Tibial artery (tissue), 4 donors: ENCODE measurements at regions not wholly inside any gene's neighbourhood (a gene's known extent, or its start where the extent isn't known, plus 50 kb on each side); places are given as distances from the start of the nearest gene placed in this dataset.

Experiments used
- DNase-seq, 2 donors: peaks; one replicate each; pipeline ENCODE4 v3.0.0-alpha.2; 2019
- H3K27ac ChIP-seq, 2 donors: fragments of 200-600 bp; sonication (generic) in 1 of 2; 1 replicate in 1 of 2; 2 replicates in 1 of 2; pipeline ENCODE4 v1.5.1; 2018 to 2019; ENCODE audit warnings: mild to moderate bottlenecking in 1 of 2
- H3K27me3 ChIP-seq, 2 donors: fragments of 200-600 bp; sonication (generic) in 1 of 2; one replicate each; pipeline versions ENCODE4 v1.5.1 to v1.6.0; 2016 to 2019
- H3K36me3 ChIP-seq, 3 donors: fragments of 200-600 bp; sonication (generic) in 2 of 3; one replicate each; pipeline ENCODE4 v1.5.1; 2016 to 2019; ENCODE audit warnings: mild to moderate bottlenecking in 2 of 3
- H3K4me1 ChIP-seq, 4 donors: fragments of 200-600 bp; sonication (generic) in 2 of 4; 1 replicate in 3 of 4; 2 replicates in 1 of 4; pipeline ENCODE4 v1.5.1; 2016 to 2019
- H3K4me3 ChIP-seq, 2 donors: fragments of 200-600 bp; sonication (generic) in 1 of 2; 1 replicate in 1 of 2; 2 replicates in 1 of 2; pipeline ENCODE4 v1.5.1; 2018 to 2019; ENCODE audit warnings: mild to moderate bottlenecking in 2 of 2
- H3K9me3 ChIP-seq, 3 donors: fragments of 200-600 bp; sonication (generic) in 1 of 3; one replicate each; pipeline ENCODE4 v1.5.1; 2016 to 2019
- intact Hi-C: fragments of 100-400 bp; cut with DNase I; formaldehyde crosslinking; loops from one replicate; pipeline ENCODE4 v1.15.0; 2023; ENCODE audit warnings: low total_unique reads
- TF ChIP-seq, protein P1 (sequence below), 2 experiments: fragments of 200-600 bp in 1 of 2; fragments of 450-650 bp in 1 of 2; IDR thresholded peaks; one replicate each; pipeline ENCODE4 v1.5.1; 2017 to 2019; ENCODE audit warnings: antibody characterized with exemption in 2 of 2, mild to moderate bottlenecking in 1 of 2, moderate library complexity in 1 of 2

DNA sequence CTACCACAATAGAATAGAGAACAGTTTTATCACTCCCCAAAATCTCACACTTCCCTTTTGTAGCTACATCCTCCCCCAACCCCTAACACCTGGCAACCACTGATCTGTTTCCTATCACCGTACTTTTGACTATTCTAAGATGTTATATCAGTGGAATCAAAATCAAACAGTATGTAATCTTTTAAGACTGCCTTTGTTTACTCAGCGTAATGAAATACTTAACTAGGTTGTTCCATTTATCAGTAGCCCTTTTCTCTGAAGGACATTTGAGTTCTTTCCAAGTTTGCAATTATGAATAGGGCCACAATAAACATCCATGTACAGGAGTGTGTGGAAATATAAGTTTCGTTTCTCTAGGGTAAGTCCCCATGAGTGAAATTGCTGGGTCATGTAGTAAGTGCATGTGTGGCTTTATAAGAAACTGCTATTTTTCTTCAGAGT lies 372.3 kb downstream of the SV2B start:
- intact Hi-C loops: no loop called here
- DNase-seq: no peak
- no peak overlapping the region for H3K4me3 ChIP-seq
- H3K9me3 ChIP-seq: no peaks in the 10 kb centered on the region
- TF ChIP-seq, protein P1, sequence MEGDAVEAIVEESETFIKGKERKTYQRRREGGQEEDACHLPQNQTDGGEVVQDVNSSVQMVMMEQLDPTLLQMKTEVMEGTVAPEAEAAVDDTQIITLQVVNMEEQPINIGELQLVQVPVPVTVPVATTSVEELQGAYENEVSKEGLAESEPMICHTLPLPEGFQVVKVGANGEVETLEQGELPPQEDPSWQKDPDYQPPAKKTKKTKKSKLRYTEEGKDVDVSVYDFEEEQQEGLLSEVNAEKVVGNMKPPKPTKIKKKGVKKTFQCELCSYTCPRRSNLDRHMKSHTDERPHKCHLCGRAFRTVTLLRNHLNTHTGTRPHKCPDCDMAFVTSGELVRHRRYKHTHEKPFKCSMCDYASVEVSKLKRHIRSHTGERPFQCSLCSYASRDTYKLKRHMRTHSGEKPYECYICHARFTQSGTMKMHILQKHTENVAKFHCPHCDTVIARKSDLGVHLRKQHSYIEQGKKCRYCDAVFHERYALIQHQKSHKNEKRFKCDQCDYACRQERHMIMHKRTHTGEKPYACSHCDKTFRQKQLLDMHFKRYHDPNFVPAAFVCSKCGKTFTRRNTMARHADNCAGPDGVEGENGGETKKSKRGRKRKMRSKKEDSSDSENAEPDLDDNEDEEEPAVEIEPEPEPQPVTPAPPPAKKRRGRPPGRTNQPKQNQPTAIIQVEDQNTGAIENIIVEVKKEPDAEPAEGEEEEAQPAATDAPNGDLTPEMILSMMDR (IDR thresholded peaks at IDR 0.05): no peak
- no peaks in the 10 kb centered on the region for H3K4me1 ChIP-seq
- no peaks in the 10 kb centered on the region for H3K36me3 ChIP-seq
- peaks cover 0 to 3% of the 10 kb centered on the region in 2 donors for H3K27me3 ChIP-seq
- no peak overlapping the region for H3K27ac ChIP-seq

DNA sequence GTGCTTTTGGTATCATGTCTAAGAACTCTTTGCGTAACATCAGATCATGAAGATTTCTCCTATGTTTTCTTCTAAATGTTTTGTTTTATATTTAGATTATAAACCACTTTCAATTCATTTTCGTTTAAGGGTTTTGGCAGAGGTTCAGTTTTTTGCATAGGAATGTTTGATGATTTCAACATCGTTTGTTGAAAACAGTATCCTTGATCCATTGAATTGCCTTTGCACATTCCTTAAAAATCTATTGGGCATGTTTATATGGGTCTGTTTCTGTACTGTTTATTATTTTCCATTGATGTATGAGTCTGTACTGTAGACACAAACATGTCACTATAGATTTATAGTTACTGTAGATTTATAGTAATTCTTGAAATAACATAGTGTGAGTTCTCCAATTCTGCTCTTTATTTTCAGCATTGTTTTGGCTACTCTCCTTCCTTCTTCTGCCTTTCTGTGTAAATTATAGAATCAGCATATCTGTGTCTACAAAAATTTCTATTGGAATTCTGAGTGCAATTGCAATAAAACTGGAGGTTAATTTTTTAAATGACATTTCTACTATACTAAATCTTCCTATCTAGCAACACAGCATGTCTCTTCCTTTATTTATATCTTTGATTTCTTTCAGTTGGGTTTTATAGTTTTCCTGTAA lies 374.0 kb downstream of the SV2B start:
- H3K36me3 ChIP-seq: no peaks in the 10 kb centered on the region

DNA sequence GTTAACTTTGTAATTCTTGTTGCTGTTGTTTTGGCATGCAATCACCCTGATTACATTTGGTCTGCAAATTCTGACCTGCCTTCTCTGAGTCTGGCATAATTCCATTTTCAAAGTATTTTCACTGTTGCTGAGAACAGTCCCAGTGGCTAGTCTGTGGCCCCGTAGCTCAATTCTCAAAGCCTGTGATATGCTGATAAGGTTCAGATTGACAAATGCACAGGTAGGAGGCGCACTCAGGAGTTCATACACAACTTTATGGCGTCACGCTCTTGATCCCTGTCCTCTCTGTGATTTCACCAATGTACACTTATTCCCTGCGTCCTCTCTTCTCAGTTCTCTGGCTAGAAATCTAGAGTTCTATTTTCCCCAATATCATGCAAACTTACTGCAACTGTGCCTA lies 376.6 kb upstream of the SLCO3A1 start:
- no peak for DNase-seq
- H3K4me3 ChIP-seq: no peak overlapping the region
- no peaks in the 10 kb centered on the region for H3K4me1 ChIP-seq
- H3K36me3 ChIP-seq: no peaks in the 10 kb centered on the region
- H3K27me3 ChIP-seq: peaks cover 0 to 3% of the 10 kb centered on the region in 2 donors
- TF ChIP-seq, protein P1 (IDR thresholded peaks at IDR 0.05): no peak
- no peak overlapping the region for H3K27ac ChIP-seq
- intact Hi-C loops: no loop called here
- no peaks in the 10 kb centered on the region for H3K9me3 ChIP-seq

More for the DNA sequence above, 374.0 kb downstream of the SV2B start:
- TF ChIP-seq, protein P1 (IDR thresholded peaks at IDR 0.05): no peak
- Histone ChIP-seq H3K27ac (no peak overlapping the region), H3K4me3 (no peak overlapping the region), H3K27me3 (peaks cover 0 to 3% of the 10 kb centered on the region in 2 donors), H3K9me3 (no peaks in the 10 kb centered on the region), H3K4me1 (no peaks in the 10 kb centered on the region)
- intact Hi-C loops: no loop called here
- DNase-seq: no peak

DNA sequence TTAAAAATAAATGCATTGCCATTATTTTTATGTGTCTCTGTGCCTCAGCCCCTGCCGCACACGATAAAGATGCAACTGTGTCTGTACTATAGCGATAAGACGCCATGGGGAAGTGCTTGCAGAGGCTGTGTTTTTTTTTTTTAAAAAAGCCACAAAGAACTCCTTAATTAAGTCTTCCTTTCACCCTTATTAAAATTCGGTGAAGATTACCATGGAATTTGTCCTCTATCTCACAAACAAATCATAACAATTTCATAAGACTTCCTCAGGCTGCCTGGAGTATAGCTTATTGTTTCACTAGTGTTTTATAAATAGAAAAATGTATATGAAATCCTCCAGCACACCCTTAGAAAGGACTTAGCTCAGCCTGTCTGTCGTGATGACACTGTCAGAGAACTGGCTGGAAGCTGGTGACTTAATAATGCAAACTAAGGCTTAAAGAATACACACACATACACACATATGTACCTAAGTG lies 374.8 kb upstream of the SLCO3A1 start:
- Histone ChIP-seq H3K4me1 (no peaks in the 10 kb centered on the region), H3K27me3 (peaks cover 0 to 3% of the 10 kb centered on the region in 2 donors), H3K9me3 (no peaks in the 10 kb centered on the region), H3K4me3 (no peak overlapping the region), H3K27ac (no peak overlapping the region), H3K36me3 (no peaks in the 10 kb centered on the region)
- intact Hi-C loops: no loop called here
- no peak for DNase-seq
- TF ChIP-seq, protein P1 (IDR thresholded peaks at IDR 0.05): no peak

DNA sequence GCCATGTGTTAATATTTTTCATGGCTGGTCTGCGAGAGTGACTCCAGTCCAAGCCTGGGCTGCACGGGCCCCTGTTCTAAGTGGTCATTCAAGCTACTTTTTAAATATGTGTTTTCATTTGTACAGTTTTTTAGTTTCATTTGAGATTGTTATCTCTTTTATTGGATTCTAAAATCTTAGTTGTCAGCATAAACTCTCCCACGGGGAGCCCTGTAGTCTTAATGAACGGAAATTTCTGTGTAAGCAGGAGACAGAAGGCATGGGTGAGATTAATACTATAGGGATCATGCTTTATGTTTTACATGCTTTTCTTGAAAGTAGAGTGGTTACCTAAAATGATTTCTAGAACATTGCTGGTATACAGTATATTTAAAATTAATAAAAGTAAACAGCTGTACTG lies 373.1 kb upstream of the SLCO3A1 start:
- DNase-seq: no peak
- Histone ChIP-seq H3K9me3 (no peaks in the 10 kb centered on the region), H3K36me3 (no peaks in the 10 kb centered on the region), H3K27ac (no peak overlapping the region), H3K4me1 (no peaks in the 10 kb centered on the region), H3K27me3 (peaks cover 0 to 3% of the 10 kb centered on the region in 2 donors), H3K4me3 (no peak overlapping the region)
- TF ChIP-seq, protein P1 (IDR thresholded peaks at IDR 0.05): no peak
- intact Hi-C loops: no loop called here
